ENCODE measurements at regions not wholly inside any gene's neighbourhood (a gene's known extent, or its start where the extent isn't known, plus 50 kb on each side); places are given as distances from the start of the nearest gene placed in this dataset.

GRCh38 chr10:120015064-120015463 lies 122.5 kb downstream of the SEC23IP start:
- BruUV-seq (replicated peaks), result no TSS peak

GRCh38 chr10:120016906-120017305 lies 124.4 kb downstream of the SEC23IP start:
- no peak for DNase-seq
- H3K4me1 ChIP-seq, result no peaks in the 10 kb centered on the region
- no peak overlapping the region for H3K4me3 ChIP-seq (ENCODE audit: low read depth, low read length)
- ChIA-PET CTCF (no interaction called here), POLR2A (no interaction called here)
- Mint-ChIP-seq H3K9me3 (ENCODE audit: unreplicated experiment) (no peaks in the 10 kb centered on the region), H3K36me3 (ENCODE audit: insufficient read depth, unreplicated experiment) (no peaks in the 10 kb centered on the region), H3K27ac (ENCODE audit: unreplicated experiment) (no peak overlapping the region), H3K4me1 (ENCODE audit: low read depth, unreplicated experiment) (no peaks in the 10 kb centered on the region), H3K27me3 (ENCODE audit: insufficient read depth, unreplicated experiment) (peaks cover 33% of the 10 kb centered on the region), H3K4me3 (ENCODE audit: unreplicated experiment) (no peak overlapping the region)
- H3K36me3 ChIP-seq (ENCODE audit: control insufficient read depth, insufficient read depth, low read length), result no peaks in the 10 kb centered on the region
- no peaks in the 10 kb centered on the region for H3K9me3 ChIP-seq
- TF ChIP-seq CTCF (IDR thresholded peaks at IDR 0.05; ENCODE audit: insufficient read depth in 1 of 2, low read depth in 1 of 2, low read length in 1 of 2, severe bottlenecking in 1 of 2, unreplicated experiment in 1 of 2), result no peak
- H3K27me3 ChIP-seq (replicated peaks; ENCODE audit: control insufficient read depth, insufficient read depth, low read length), result no peaks in the 10 kb centered on the region
- intact Hi-C loops (cut with micrococcal nuclease; ENCODE audit: unreplicated experiment), result no loop called here
- BruUV-seq (replicated peaks), result no TSS peak

More at GRCh38 chr10:120015064-120015463, 122.5 kb downstream of the SEC23IP start:
- Mint-ChIP-seq H3K4me1 (ENCODE audit: low read depth, unreplicated experiment) (no peaks in the 10 kb centered on the region), H3K27me3 (ENCODE audit: insufficient read depth, unreplicated experiment) (peaks cover 32% of the 10 kb centered on the region), H3K4me3 (ENCODE audit: unreplicated experiment) (no peak overlapping the region), H3K36me3 (ENCODE audit: insufficient read depth, unreplicated experiment) (no peaks in the 10 kb centered on the region), H3K9me3 (ENCODE audit: unreplicated experiment) (no peaks in the 10 kb centered on the region), H3K27ac (ENCODE audit: unreplicated experiment) (no peak overlapping the region)
- Histone ChIP-seq H3K4me3 (ENCODE audit: low read depth, low read length) (no peak overlapping the region), H3K9me3 (no peaks in the 10 kb centered on the region), H3K36me3 (ENCODE audit: control insufficient read depth, insufficient read depth, low read length) (no peaks in the 10 kb centered on the region), H3K27me3 (replicated peaks; ENCODE audit: control insufficient read depth, insufficient read depth, low read length) (no peaks in the 10 kb centered on the region), H3K4me1 (no peaks in the 10 kb centered on the region)
- no peak for TF ChIP-seq CTCF (IDR thresholded peaks at IDR 0.05; ENCODE audit: insufficient read depth in 1 of 2, low read depth in 1 of 2, low read length in 1 of 2, severe bottlenecking in 1 of 2, unreplicated experiment in 1 of 2)
- ChIA-PET CTCF (interaction anchor here (0.6 kb wide), 1 partner anchor 289 kb away, joined by 4 read pairs; the partner anchor contains the start of gene INPP5F), POLR2A (no interaction called here)
- intact Hi-C loops (cut with micrococcal nuclease; ENCODE audit: unreplicated experiment), result no loop called here
- no peak for DNase-seq

GRCh38 chr10:120017733-120018417 lies 125.3 kb downstream of the SEC23IP start:
- Mint-ChIP-seq H3K27me3 (ENCODE audit: insufficient read depth, unreplicated experiment) (peaks cover 31% of the 10 kb centered on the region), H3K4me3 (ENCODE audit: unreplicated experiment) (no peak overlapping the region), H3K4me1 (ENCODE audit: low read depth, unreplicated experiment) (no peaks in the 10 kb centered on the region), H3K9me3 (ENCODE audit: unreplicated experiment) (no peaks in the 10 kb centered on the region), H3K27ac (ENCODE audit: unreplicated experiment) (no peak overlapping the region), H3K36me3 (ENCODE audit: insufficient read depth, unreplicated experiment) (no peaks in the 10 kb centered on the region)
- Histone ChIP-seq H3K4me1 (no peaks in the 10 kb centered on the region), H3K4me3 (ENCODE audit: low read depth, low read length) (no peak overlapping the region), H3K9me3 (no peaks in the 10 kb centered on the region), H3K36me3 (ENCODE audit: control insufficient read depth, insufficient read depth, low read length) (no peaks in the 10 kb centered on the region), H3K27me3 (replicated peaks; ENCODE audit: control insufficient read depth, insufficient read depth, low read length) (no peaks in the 10 kb centered on the region)
- BruUV-seq (replicated peaks), result no TSS peak
- no peak for TF ChIP-seq CTCF (IDR thresholded peaks at IDR 0.05; ENCODE audit: insufficient read depth in 1 of 2, low read depth in 1 of 2, low read length in 1 of 2, severe bottlenecking in 1 of 2, unreplicated experiment in 1 of 2)
- no peak for DNase-seq
- POLR2A ChIA-PET, result no interaction called here
- CTCF ChIA-PET, result no interaction called here
- intact Hi-C loops (cut with micrococcal nuclease; ENCODE audit: unreplicated experiment), result no loop called here

Data from Caco-2 (cell line).